GM06990 (cell line): ENCODE measurements at regions not wholly inside any gene's neighbourhood (a gene's known extent, or its start where the extent isn't known, plus 50 kb on each side); places are given as distances from the start of the nearest gene placed in this dataset.

ENCODE experiments used
- DNase-seq: peaks from one replicate; pipeline ENCODE4 v3.0.0-alpha.2; 2011; ENCODE audit not compliant: insufficient read length; ENCODE audit errors: extremely low read depth
- H3K27me3 ChIP-seq: replicated peaks from 2 replicates; pipeline ENCODE4 v1.6.0; 2011; ENCODE audit warnings: low read length; ENCODE audit not compliant: control insufficient read depth, insufficient read depth
- H3K36me3 ChIP-seq: 2 replicates; pipeline ENCODE4 v1.5.1; 2011; ENCODE audit warnings: low read length; ENCODE audit not compliant: control insufficient read depth, insufficient read depth
- H3K4me3 ChIP-seq: replicated peaks from 2 replicates; pipeline ENCODE4 v1.5.1; 2011; ENCODE audit warnings: low read depth, mild to moderate bottlenecking, control low read depth, low read length
- CTCF ChIP-seq: IDR thresholded peaks from 2 replicates; pipeline ENCODE4 v1.5.1; 2011; ENCODE audit warnings: low read length, control low read depth, mild to moderate bottlenecking, inconsistent platforms; ENCODE audit not compliant: insufficient read depth, poor library complexity, severe bottlenecking

GRCh38 chr5:87872986-87873385 lies 395.7 kb downstream of the TMEM161B start:
- no peak for TF ChIP-seq CTCF
- Histone ChIP-seq H3K4me3 (no peak overlapping the region), H3K27me3 (no peaks in the 10 kb centered on the region), H3K36me3 (no peaks in the 10 kb centered on the region)
- no peak for DNase-seq

GRCh38 chr5:87868792-87869191 lies 399.9 kb downstream of the TMEM161B start:
- no peak for TF ChIP-seq CTCF
- H3K27me3 ChIP-seq = no peaks in the 10 kb centered on the region
- no peak for DNase-seq

DNA sequence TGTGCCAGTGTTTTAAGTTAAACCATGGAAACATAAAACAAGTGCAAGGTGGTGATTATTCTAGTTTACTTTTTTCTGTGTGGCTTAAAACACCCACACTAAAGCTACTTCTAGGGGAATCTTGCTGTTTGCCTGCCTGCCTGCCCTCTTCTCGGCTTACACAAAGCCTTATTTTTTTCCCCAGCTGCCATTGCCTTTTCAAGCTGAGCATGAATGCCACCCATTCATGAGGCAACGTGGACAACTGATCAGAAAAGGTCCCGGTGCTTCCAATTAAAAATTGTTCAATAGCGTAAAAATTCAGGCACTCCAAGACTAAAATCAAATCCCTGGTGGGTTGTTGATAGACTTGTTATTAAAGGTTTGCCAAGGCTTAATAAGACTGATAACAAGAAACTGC lies 401.4 kb downstream of the TMEM161B start:
- H3K36me3 ChIP-seq = no peaks in the 10 kb centered on the region
- H3K27me3 ChIP-seq = no peaks in the 10 kb centered on the region
- H3K4me3 ChIP-seq = no peak overlapping the region
- DNase-seq = no peak
- TF ChIP-seq CTCF = no peak

More at GRCh38 chr5:87868792-87869191, 399.9 kb downstream of the TMEM161B start:
- Histone ChIP-seq H3K4me3 (no peak overlapping the region), H3K36me3 (no peaks in the 10 kb centered on the region)

DNA sequence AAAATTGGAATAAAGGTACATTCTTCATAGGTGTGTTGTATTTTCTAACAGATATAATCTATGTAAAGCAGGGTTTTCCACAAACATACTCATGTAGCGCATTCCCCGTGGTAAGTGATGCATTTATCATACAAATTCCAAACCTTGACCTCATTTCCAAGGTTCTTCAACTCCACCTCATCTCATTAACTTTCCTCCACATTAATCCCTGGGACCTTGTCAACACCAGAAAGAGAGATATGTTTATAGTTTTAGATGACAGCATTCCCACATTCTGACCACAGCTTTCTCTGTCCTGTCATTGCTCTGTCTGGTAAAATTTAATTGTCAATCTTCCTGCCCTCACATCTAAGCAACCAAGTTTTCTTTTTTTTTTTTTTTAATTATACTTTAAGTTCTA lies 415.1 kb downstream of the TMEM161B start:
- no peak for TF ChIP-seq CTCF
- H3K27me3 ChIP-seq = no peaks in the 10 kb centered on the region
- DNase-seq = no peak
- H3K4me3 ChIP-seq = no peak overlapping the region
- no peaks in the 10 kb centered on the region for H3K36me3 ChIP-seq

- no peak for DNase-seq
- Histone ChIP-seq H3K36me3 (no peaks in the 10 kb centered on the region), H3K4me3 (no peak overlapping the region), H3K27me3 (no peaks in the 10 kb centered on the region)
- TF ChIP-seq CTCF = no peak
Observed at GRCh38 chr5:87851603-87852002, 417.0 kb downstream of the TMEM161B start.

GRCh38 chr5:87850843-87851242 lies 417.8 kb downstream of the TMEM161B start:
- Histone ChIP-seq H3K36me3 (no peaks in the 10 kb centered on the region), H3K27me3 (no peaks in the 10 kb centered on the region), H3K4me3 (no peak overlapping the region)
- TF ChIP-seq CTCF = no peak
- no peak for DNase-seq
